Mesenchymal stem cell (in vitro differentiated cells and primary cell): ENCODE measurements at regions not wholly inside any gene's neighbourhood (a gene's known extent, or its start where the extent isn't known, plus 50 kb on each side); places are given as distances from the start of the nearest gene placed in this dataset.
A peak's percentile ranks its signal among the peaks of the same experiment; 100 is the strongest.

Source experiments
- DNase-seq: peaks from one replicate; pipeline ENCODE4 v3.0.0-alpha.2; 2013
- H2AFZ ChIP-seq: one replicate; pipeline ENCODE4 v1.6.1; 2013; ENCODE audit warnings: low read depth, mild to moderate bottlenecking, control low read depth, inconsistent platforms, low read length, moderate library complexity
- H2AK5ac ChIP-seq: 2 replicates; pipeline ENCODE4 v1.6.1; 2013; ENCODE audit warnings: low read length, moderate library complexity, mild to moderate bottlenecking, inconsistent platforms; ENCODE audit not compliant: severe bottlenecking
- H2BK120ac ChIP-seq: one replicate; pipeline ENCODE4 v1.6.1; 2013; ENCODE audit warnings: low read depth, mild to moderate bottlenecking, inconsistent platforms, low read length, moderate library complexity
- H2BK12ac ChIP-seq, 2 experiments: one replicate each; pipeline ENCODE4 v1.6.1; 2013; ENCODE audit warnings: inconsistent platforms in 2 of 2, low read length in 2 of 2, mild to moderate bottlenecking in 2 of 2, moderate library complexity in 2 of 2, control low read depth in 1 of 2
- H2BK15ac ChIP-seq: one replicate; pipeline ENCODE4 v1.6.1; 2013; ENCODE audit warnings: mild to moderate bottlenecking, low read depth, inconsistent platforms; ENCODE audit not compliant: poor library complexity, severe bottlenecking
- H2BK5ac ChIP-seq: 2 replicates; pipeline ENCODE4 v1.6.1; 2013; ENCODE audit warnings: low read depth, mild to moderate bottlenecking, low read length, control low read depth, inconsistent platforms; ENCODE audit not compliant: poor library complexity, severe bottlenecking
- H3K14ac ChIP-seq, 2 experiments: one replicate each; pipeline ENCODE4 v1.6.1; 2013; ENCODE audit warnings: inconsistent platforms in 2 of 2, low read length in 2 of 2, control low read depth in 1 of 2, mild to moderate bottlenecking in 1 of 2, moderate library complexity in 1 of 2
- H3K18ac ChIP-seq, 2 experiments: one replicate each; pipeline ENCODE4 v1.6.1; 2013; ENCODE audit warnings: inconsistent platforms in 2 of 2, low read length in 2 of 2, control low read depth in 1 of 2, low read depth in 1 of 2, mild to moderate bottlenecking in 1 of 2
- H3K23ac ChIP-seq, 2 experiments: one replicate each; pipeline ENCODE4 v1.6.1; 2013; ENCODE audit warnings: inconsistent platforms in 2 of 2, low read length in 2 of 2, mild to moderate bottlenecking in 2 of 2, moderate library complexity in 2 of 2, control low read depth in 1 of 2
- H3K27ac ChIP-seq: 2 replicates; pipeline ENCODE4 v1.5.1; 2013; ENCODE audit warnings: mild to moderate bottlenecking, moderate library complexity, low read length, control low read depth, inconsistent platforms; ENCODE audit not compliant: poor library complexity, severe bottlenecking
- H3K27me3 ChIP-seq, 2 experiments: 2 replicates each; pipeline versions ENCODE4 v1.6.1 to v1.7.0; 2013; ENCODE audit warnings: low read length in 2 of 2, mild to moderate bottlenecking in 2 of 2, moderate library complexity in 2 of 2, control low read depth in 1 of 2, inconsistent platforms in 1 of 2; ENCODE audit not compliant: control insufficient read depth in 1 of 2, insufficient read depth in 1 of 2
- H3K36me3 ChIP-seq, 2 experiments: 2 replicates each; pipeline versions ENCODE4 v1.6.1 to v1.7.0; 2013; ENCODE audit warnings: low read length in 2 of 2, control low read depth in 1 of 2, inconsistent platforms in 1 of 2, low read depth in 1 of 2, mild to moderate bottlenecking in 1 of 2; ENCODE audit not compliant: insufficient read depth in 2 of 2, control insufficient read depth in 1 of 2
- H3K4ac ChIP-seq, 2 experiments: one replicate each; pipeline ENCODE4 v1.6.1; 2013; ENCODE audit warnings: inconsistent platforms in 2 of 2, low read length in 2 of 2, mild to moderate bottlenecking in 2 of 2, moderate library complexity in 2 of 2, control low read depth in 1 of 2, low read depth in 1 of 2
- H3K4me1 ChIP-seq: 2 replicates; pipeline ENCODE4 v1.6.1; 2013; ENCODE audit warnings: low read depth, low read length, control low read depth; ENCODE audit not compliant: control insufficient read depth, insufficient read depth
- H3K4me2 ChIP-seq: 2 replicates; pipeline ENCODE4 v1.6.1; 2013; ENCODE audit warnings: low read length, mild to moderate bottlenecking, inconsistent platforms; ENCODE audit not compliant: poor library complexity, severe bottlenecking
- H3K4me3 ChIP-seq, 2 experiments: 2 replicates each; pipeline versions ENCODE4 v1.5.1 to v1.7.0; 2013; ENCODE audit warnings: low read length in 2 of 2, mild to moderate bottlenecking in 2 of 2, control low read depth in 1 of 2, low read depth in 1 of 2; ENCODE audit not compliant: insufficient read depth in 1 of 2
- H3K79me1 ChIP-seq: replicated peaks from 2 replicates; pipeline ENCODE4 v1.6.1; 2013; ENCODE audit warnings: mild to moderate bottlenecking, control low read depth, low read length, inconsistent platforms; ENCODE audit not compliant: poor library complexity, severe bottlenecking
- H3K9ac ChIP-seq: 2 replicates; pipeline ENCODE4 v1.7.0; 2013; ENCODE audit warnings: mild to moderate bottlenecking, low read length, moderate library complexity
- H3K9me3 ChIP-seq: 2 replicates; pipeline ENCODE4 v1.7.0; 2013; ENCODE audit warnings: mild to moderate bottlenecking, low read length; ENCODE audit not compliant: control insufficient read depth
- H4K8ac ChIP-seq: one replicate; pipeline ENCODE4 v1.6.1; 2013; ENCODE audit warnings: inconsistent platforms, mild to moderate bottlenecking, low read length, moderate library complexity
- H4K91ac ChIP-seq: one replicate; pipeline ENCODE4 v1.6.1; 2013; ENCODE audit warnings: mild to moderate bottlenecking, low read length, inconsistent platforms
- WGBS: methylation state at CpG from one replicate; pipeline ENCODE4 v1.1.7; 2013; ENCODE audit warnings: mixed read lengths; 5-methylcytosine and 5-hydroxymethylcytosine counted together

DNA sequence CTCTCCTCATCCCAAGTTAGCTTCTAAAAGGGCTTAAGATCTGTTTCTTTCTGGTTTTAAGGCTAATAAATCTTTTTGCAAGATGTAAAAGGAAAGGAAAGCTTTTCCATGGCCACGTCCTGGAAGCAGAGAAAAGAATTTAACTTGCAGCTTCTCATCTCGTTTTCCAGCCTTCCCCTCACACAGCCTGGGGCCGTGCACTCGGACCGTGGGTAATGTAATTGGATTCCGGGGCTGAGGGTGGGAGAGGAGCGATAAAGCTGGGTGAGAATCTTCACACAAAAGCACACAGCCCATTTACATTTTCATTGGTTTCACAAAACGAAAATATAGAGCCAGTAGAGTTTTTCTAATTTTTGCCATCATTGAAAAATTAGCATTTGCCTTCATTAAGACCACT, 91.2 kb downstream of the IRX2 start:
- WGBS = 6% methylated on average over 2 of the region's 8 CpGs
- H3K79me1 ChIP-seq = no peaks in the 10 kb centered on the region

DNA sequence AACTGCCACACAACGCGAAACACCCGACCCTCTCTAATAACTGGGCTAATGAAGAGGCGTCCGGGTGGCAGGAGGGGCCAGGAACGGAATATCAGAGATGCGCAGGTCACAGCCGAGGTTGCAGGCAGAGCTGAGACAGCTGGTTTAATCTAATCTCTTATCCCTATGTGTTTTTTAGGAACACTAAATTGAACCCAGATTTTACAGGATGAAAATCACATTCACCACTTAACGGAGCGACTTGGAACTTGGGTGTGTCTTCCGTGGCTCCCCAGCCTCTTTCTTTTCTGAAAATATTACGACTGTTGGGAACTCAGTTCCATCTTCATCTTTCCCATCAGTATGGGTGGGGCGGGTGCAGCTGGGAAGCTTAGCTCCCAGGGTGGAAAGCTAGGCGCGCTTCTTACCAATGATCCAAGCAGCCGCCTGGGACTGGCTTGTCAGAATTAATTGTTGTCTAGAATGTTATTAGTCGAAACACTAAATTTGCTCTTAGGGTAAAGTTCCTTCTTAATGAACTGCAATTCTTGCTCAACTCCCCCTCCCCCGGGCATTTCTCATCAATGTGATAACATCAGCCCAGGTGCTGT, 92.5 kb downstream of the IRX2 start:
- Histone ChIP-seq H3K27ac (no peak overlapping the region), H2BK12ac (no peak overlapping the region), H4K91ac (no peak overlapping the region), H3K23ac (no peak overlapping the region), H3K36me3 (no peaks in the 10 kb centered on the region), H2BK5ac (no peak overlapping the region), H3K4me2 (no peak overlapping the region), H3K18ac (no peak overlapping the region), H3K4me1 (no peaks in the 10 kb centered on the region), H3K9ac (no peak overlapping the region), H3K4me3 (peak overlapping the region in 1 of 2 experiments; percentile 53), H2AFZ (no peak overlapping the region), H2AK5ac (no peak overlapping the region), H3K79me1 (no peaks in the 10 kb centered on the region), H2BK120ac (no peak overlapping the region), H3K14ac (no peak overlapping the region), H3K27me3 (peaks cover 0 to 13% of the 10 kb centered on the region in 2 experiments), H4K8ac (no peak overlapping the region), H3K9me3 (no peaks in the 10 kb centered on the region), H2BK15ac (no peak overlapping the region), H3K4ac (no peak overlapping the region)
- no peak for DNase-seq
- WGBS = 87% methylated on average over 12 of the region's 18 CpGs

More for the DNA sequence above, 91.2 kb downstream of the IRX2 start:
- no peak overlapping the region for H3K9ac ChIP-seq
- H3K23ac ChIP-seq = no peak overlapping the region
- no peaks in the 10 kb centered on the region for H3K9me3 ChIP-seq
- no peak overlapping the region for H2BK5ac ChIP-seq
- H4K91ac ChIP-seq = no peak overlapping the region
- H2AFZ ChIP-seq = no peak overlapping the region
- no peaks in the 10 kb centered on the region for H3K4me1 ChIP-seq
- H2BK120ac ChIP-seq = no peak overlapping the region
- no peaks in the 10 kb centered on the region for H3K36me3 ChIP-seq
- H3K18ac ChIP-seq = no peak overlapping the region
- peaks cover 0 to 13% of the 10 kb centered on the region in 2 experiments for H3K27me3 ChIP-seq
- no peak overlapping the region for H3K4me3 ChIP-seq
- H4K8ac ChIP-seq = no peak overlapping the region
- H2BK15ac ChIP-seq = no peak overlapping the region
- H3K14ac ChIP-seq = no peak overlapping the region
- DNase-seq = no peak
- no peak overlapping the region for H2AK5ac ChIP-seq
- H3K4ac ChIP-seq = no peak overlapping the region
- no peak overlapping the region for H3K4me2 ChIP-seq
- no peak overlapping the region for H2BK12ac ChIP-seq
- no peak overlapping the region for H3K27ac ChIP-seq

DNA sequence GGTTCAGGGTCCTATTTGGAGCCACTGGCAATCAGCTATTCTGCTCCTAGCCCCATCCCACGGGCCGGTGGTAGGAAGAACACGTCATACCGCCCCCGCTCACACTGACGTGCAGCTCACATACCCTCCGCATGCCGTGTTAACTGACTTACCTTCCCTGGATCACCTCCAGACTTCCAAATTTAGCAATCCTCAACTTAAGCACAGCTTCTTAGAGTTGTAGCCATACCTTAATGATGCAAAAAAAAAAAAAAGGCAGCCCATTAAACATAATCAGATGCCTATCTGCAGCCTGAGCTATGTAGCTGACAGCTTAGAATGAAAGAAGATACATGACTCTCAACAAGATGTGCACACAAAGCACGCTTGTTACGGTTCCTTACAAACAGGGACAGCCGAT, 93.0 kb downstream of the IRX2 start:
- Histone ChIP-seq H3K23ac (no peak overlapping the region), H3K4ac (no peak overlapping the region), H3K9ac (no peak overlapping the region), H2BK5ac (no peak overlapping the region), H2BK12ac (no peak overlapping the region), H2AK5ac (no peak overlapping the region), H2AFZ (no peak overlapping the region), H4K8ac (no peak overlapping the region), H3K4me2 (no peak overlapping the region), H3K79me1 (no peaks in the 10 kb centered on the region), H3K9me3 (no peaks in the 10 kb centered on the region), H3K27me3 (peaks cover 0 to 13% of the 10 kb centered on the region in 2 experiments), H2BK120ac (no peak overlapping the region), H3K4me3 (peak overlapping the region in 1 of 2 experiments; percentile 53), H2BK15ac (no peak overlapping the region), H3K14ac (no peak overlapping the region), H3K4me1 (no peaks in the 10 kb centered on the region), H3K18ac (no peak overlapping the region), H4K91ac (no peak overlapping the region), H3K36me3 (no peaks in the 10 kb centered on the region), H3K27ac (no peak overlapping the region)
- WGBS = 87% methylated on average over 11 of the region's 11 CpGs
- DNase-seq = no peak

DNA sequence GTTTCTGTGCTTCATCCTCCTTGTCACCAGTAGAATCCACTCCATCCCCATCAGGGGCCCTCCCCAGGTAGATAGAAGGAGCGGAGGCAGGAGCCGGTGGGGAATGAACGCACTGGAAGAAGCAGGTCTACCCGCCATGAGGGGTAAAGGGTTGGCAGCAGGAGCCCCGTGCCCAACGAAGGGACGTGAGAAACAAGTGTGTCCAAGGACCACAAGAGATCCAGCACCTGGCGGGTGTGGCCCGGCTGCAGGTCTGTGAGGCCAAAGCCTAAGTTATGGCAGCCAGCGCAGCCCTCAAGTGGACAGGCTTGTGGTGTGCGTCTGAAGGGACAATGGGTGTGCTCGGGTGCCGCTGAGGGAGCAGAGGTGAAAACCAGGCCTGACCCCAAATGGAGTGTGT, 94.3 kb downstream of the IRX2 start:
- H2AK5ac ChIP-seq = no peak overlapping the region
- no peak overlapping the region for H3K14ac ChIP-seq
- no peaks in the 10 kb centered on the region for H3K4me1 ChIP-seq
- H3K4me3 ChIP-seq = no peak overlapping the region
- 80% methylated on average over 13 of the region's 13 CpGs for WGBS
- no peaks in the 10 kb centered on the region for H3K9me3 ChIP-seq
- no peak overlapping the region for H3K9ac ChIP-seq
- H2BK12ac ChIP-seq = no peak overlapping the region
- no peak overlapping the region for H2BK120ac ChIP-seq
- H4K8ac ChIP-seq = no peak overlapping the region
- no peak overlapping the region for H3K27ac ChIP-seq
- peak overlapping the region; percentile 12 for H4K91ac ChIP-seq
- H2BK5ac ChIP-seq = no peak overlapping the region
- no peak overlapping the region for H3K4me2 ChIP-seq
- H3K23ac ChIP-seq = no peak overlapping the region
- H3K79me1 ChIP-seq = no peaks in the 10 kb centered on the region
- no peak for DNase-seq
- H2AFZ ChIP-seq = no peak overlapping the region
- H3K27me3 ChIP-seq = peaks cover 0 to 13% of the 10 kb centered on the region in 2 experiments
- no peak overlapping the region for H2BK15ac ChIP-seq
- H3K4ac ChIP-seq = no peak overlapping the region
- no peaks in the 10 kb centered on the region for H3K36me3 ChIP-seq
- H3K18ac ChIP-seq = no peak overlapping the region
